ENCODE measurements at regions not wholly inside any gene's neighbourhood (a gene's known extent, or its start where the extent isn't known, plus 50 kb on each side); places are given as distances from the start of the nearest gene placed in this dataset.
"Not testable (repeated sequence)": the region's sequence is repeated elsewhere in the genome, so short reads cannot be mapped to it uniquely, and the experiment has no call there.

- not testable (repeated sequence) for DNase-seq
Observed at GRCh38 chrX:134045372-134045771, 60.0 kb upstream of the GPC3 start.

- DNase-seq = not testable (repeated sequence)
Observed at GRCh38 chrX:134067107-134067506, 81.7 kb upstream of the GPC3 start.

- not testable (repeated sequence) for DNase-seq
Observed at GRCh38 chrX:134071899-134072298, 86.5 kb upstream of the GPC3 start.

GRCh38 chrX:134073341-134073740 lies 87.9 kb upstream of the GPC3 start:
- DNase-seq = no peak

- no peak for DNase-seq
Observed at GRCh38 chrX:134074151-134074550, 88.8 kb upstream of the GPC3 start.

GRCh38 chrX:134075894-134076718 lies 90.7 kb upstream of the GPC3 start:
- no peak for DNase-seq

GRCh38 chrX:134095366-134095765 lies 110.0 kb upstream of the GPC3 start:
- no peak for DNase-seq

GRCh38 chrX:134101636-134102035 lies 116.2 kb upstream of the GPC3 start:
- no peak for DNase-seq

GRCh38 chrX:134115270-134115669 lies 121.7 kb upstream of the CCDC160 start:
- no peak for DNase-seq

GRCh38 chrX:134137341-134137740 lies 99.6 kb upstream of the CCDC160 start:
- no peak for DNase-seq

GRCh38 chrX:134139090-134139489 lies 97.9 kb upstream of the CCDC160 start:
- no peak for DNase-seq

- no peak for DNase-seq
Observed at GRCh38 chrX:134144231-134144630, 92.8 kb upstream of the CCDC160 start.

- no peak for DNase-seq
Observed at GRCh38 chrX:134146493-134146892, 90.5 kb upstream of the CCDC160 start.

GRCh38 chrX:134148172-134148692 lies 88.8 kb upstream of the CCDC160 start:
- no peak for DNase-seq

- DNase-seq = no peak
Observed at GRCh38 chrX:134158821-134159512, 78.0 kb upstream of the CCDC160 start.

- no peak for DNase-seq
Observed at GRCh38 chrX:134161162-134161561, 75.8 kb upstream of the CCDC160 start.

- no peak for DNase-seq
Observed at GRCh38 chrX:134162032-134162431, 75.0 kb upstream of the CCDC160 start.

GRCh38 chrX:134163836-134164235 lies 73.1 kb upstream of the CCDC160 start:
- no peak for DNase-seq

GRCh38 chrX:134167591-134168203 lies 69.3 kb upstream of the CCDC160 start:
- DNase-seq = no peak

GRCh38 chrX:134171661-134172587 lies 65.1 kb upstream of the CCDC160 start:
- peak; percentile 71 for DNase-seq

- DNase-seq = peak; percentile 72
Observed at GRCh38 chrX:134172588-134173259, 64.3 kb upstream of the CCDC160 start.

All from right kidney (tissue), 1 donor.